Activated CD4-positive, alpha-beta memory T cell treated with anti-CD3 and anti-CD28 coated beads for 36 hours (primary cell): ENCODE measurements at regions not wholly inside any gene's neighbourhood (a gene's known extent, or its start where the extent isn't known, plus 50 kb on each side); places are given as distances from the start of the nearest gene placed in this dataset.

Experiments used
- CTCF ChIA-PET: fragments of 350-600 bp; sonication (Branson Sonifier 250); formaldehyde crosslinking; loops from one replicate; lab custom pipeline; 2021; ENCODE audit warnings: antibody characterized with exemption, inconsistent platforms; lab: Charles Lee
- POLR2A ChIA-PET: fragments of 350-600 bp; sonication (Branson Sonifier 250); formaldehyde crosslinking; loops from one replicate; lab custom pipeline; 2021; ENCODE audit warnings: antibody characterized with exemption; lab: Charles Lee
- DNase-seq: peaks from one replicate; pipeline ENCODE4 v3.0.0-alpha.2; 2020
- H3K27ac Mint-ChIP-seq: one replicate; pipeline ENCODE4 v1.8.0; 2021; ENCODE audit warnings: mixed read lengths
- H3K27me3 Mint-ChIP-seq: one replicate; pipeline ENCODE4 v1.8.0; 2021; ENCODE audit warnings: mixed read lengths
- H3K36me3 Mint-ChIP-seq: one replicate; pipeline ENCODE4 v1.8.0; 2021; ENCODE audit warnings: mixed read lengths
- H3K4me1 Mint-ChIP-seq: one replicate; pipeline ENCODE4 v1.8.0; 2021; ENCODE audit warnings: low read depth, mixed read lengths
- H3K4me3 Mint-ChIP-seq: one replicate; pipeline ENCODE4 v1.8.0; 2021; ENCODE audit warnings: mild to moderate bottlenecking, mixed read lengths
- H3K9me3 Mint-ChIP-seq: one replicate; pipeline ENCODE4 v1.8.0; 2021; ENCODE audit warnings: mixed read lengths
- intact Hi-C: fragments of 100-400 bp; cut with micrococcal nuclease; formaldehyde crosslinking; loops from one replicate; pipeline ENCODE4 v1.15.1; 2023

- intact Hi-C loops, result no loop called here
These were observed 272.7 kb upstream of the FAT4 start for GRCh38 chr4:125042041-125042440.

DNA sequence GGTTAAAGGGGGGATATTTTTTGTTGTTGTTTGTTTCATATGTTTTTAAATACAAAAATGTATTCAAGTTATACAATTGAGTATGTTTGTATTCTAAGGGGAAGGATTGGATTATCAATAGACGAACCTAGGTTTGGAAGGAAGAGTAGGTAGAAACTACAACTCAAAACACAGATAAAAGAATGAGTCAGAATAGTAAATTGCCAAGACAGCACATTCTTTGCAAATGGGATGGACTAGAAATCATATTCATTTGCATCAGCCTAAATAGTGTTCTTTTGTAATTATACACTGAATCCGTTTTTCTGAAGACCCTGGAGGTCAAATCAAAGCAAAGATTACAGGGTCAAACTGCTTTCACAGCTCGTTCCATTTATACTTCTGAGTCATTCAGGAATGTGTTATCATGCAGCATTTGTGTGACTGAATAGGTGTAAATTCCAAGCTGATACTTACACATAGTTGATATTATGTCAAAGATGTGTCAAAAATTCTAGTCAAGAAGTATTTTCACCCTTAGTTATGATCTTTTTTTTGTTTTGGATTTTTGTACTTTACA, 273.3 kb upstream of the FAT4 start:
- Mint-ChIP-seq H3K36me3 (no peaks in the 10 kb centered on the region), H3K9me3 (no peaks in the 10 kb centered on the region), H3K4me3 (no peak overlapping the region), H3K27me3 (no peaks in the 10 kb centered on the region), H3K4me1 (no peaks in the 10 kb centered on the region), H3K27ac (no peak overlapping the region)
- DNase-seq, result no peak
- CTCF ChIA-PET, result no interaction called here
- POLR2A ChIA-PET, result no interaction called here
- intact Hi-C loops, result no loop called here

More at GRCh38 chr4:125042041-125042440, 272.7 kb upstream of the FAT4 start:
- no peak for DNase-seq
- ChIA-PET CTCF (no interaction called here), POLR2A (no interaction called here)
- H3K9me3 Mint-ChIP-seq, result peaks cover 5% of the 10 kb centered on the region
- no peaks in the 10 kb centered on the region for H3K36me3 Mint-ChIP-seq
- H3K4me1 Mint-ChIP-seq, result no peaks in the 10 kb centered on the region
- no peaks in the 10 kb centered on the region for H3K27me3 Mint-ChIP-seq
- H3K4me3 Mint-ChIP-seq, result no peak overlapping the region
- H3K27ac Mint-ChIP-seq, result no peak overlapping the region

DNA sequence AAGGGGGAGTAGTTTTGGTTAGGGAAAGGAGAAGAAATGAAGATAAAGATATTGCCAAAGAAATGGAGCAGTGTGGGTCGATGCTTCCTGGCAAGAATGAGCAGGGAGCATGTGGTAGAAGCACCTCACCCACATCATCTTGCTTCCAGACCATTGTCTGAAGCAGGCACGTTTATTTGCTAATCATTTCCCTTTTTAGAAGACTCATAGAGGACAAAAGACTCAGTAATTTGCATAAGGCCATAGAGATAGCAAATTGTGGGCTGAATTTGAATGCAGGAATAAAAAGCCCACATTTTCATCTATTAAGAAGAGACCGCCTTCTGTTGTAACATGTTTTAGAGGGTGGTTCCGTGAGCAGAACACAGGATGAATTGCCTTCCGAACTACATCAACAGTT, 275.2 kb upstream of the FAT4 start:
- peaks cover 7% of the 10 kb centered on the region for H3K9me3 Mint-ChIP-seq
- no peaks in the 10 kb centered on the region for H3K36me3 Mint-ChIP-seq
- H3K4me3 Mint-ChIP-seq, result no peak overlapping the region
- ChIA-PET POLR2A (no interaction called here), CTCF (no interaction called here)
- DNase-seq, result no peak
- intact Hi-C loops, result no loop called here
- H3K27ac Mint-ChIP-seq, result no peak overlapping the region
- H3K27me3 Mint-ChIP-seq, result no peaks in the 10 kb centered on the region
- no peaks in the 10 kb centered on the region for H3K4me1 Mint-ChIP-seq

GRCh38 chr4:125022855-125023501, 291.8 kb upstream of the FAT4 start:
- Mint-ChIP-seq H3K27me3 (no peaks in the 10 kb centered on the region), H3K9me3 (peaks cover 9% of the 10 kb centered on the region), H3K36me3 (no peaks in the 10 kb centered on the region), H3K4me1 (no peaks in the 10 kb centered on the region), H3K4me3 (no peak overlapping the region), H3K27ac (no peak overlapping the region)
- POLR2A ChIA-PET, result no interaction called here
- DNase-seq, result no peak
- intact Hi-C loops, result no loop called here
- CTCF ChIA-PET, result no interaction called here

- Mint-ChIP-seq H3K27ac (no peak overlapping the region), H3K36me3 (no peaks in the 10 kb centered on the region), H3K9me3 (peaks cover 11% of the 10 kb centered on the region), H3K4me1 (no peaks in the 10 kb centered on the region), H3K4me3 (no peak overlapping the region), H3K27me3 (no peaks in the 10 kb centered on the region)
- CTCF ChIA-PET, result no interaction called here
- no peak for DNase-seq
- intact Hi-C loops, result no loop called here
- POLR2A ChIA-PET, result no interaction called here
These were observed 293.6 kb upstream of the FAT4 start for GRCh38 chr4:125021189-125021588.

- ChIA-PET CTCF (no interaction called here), POLR2A (no interaction called here)
- H3K9me3 Mint-ChIP-seq, result peaks cover 10% of the 10 kb centered on the region
- no peaks in the 10 kb centered on the region for H3K27me3 Mint-ChIP-seq
- no peaks in the 10 kb centered on the region for H3K36me3 Mint-ChIP-seq
- DNase-seq, result no peak
- no peak overlapping the region for H3K4me3 Mint-ChIP-seq
- H3K4me1 Mint-ChIP-seq, result no peaks in the 10 kb centered on the region
- intact Hi-C loops, result no loop called here
- H3K27ac Mint-ChIP-seq, result no peak overlapping the region
These were observed 294.4 kb upstream of the FAT4 start for GRCh38 chr4:125020089-125021034.

DNA sequence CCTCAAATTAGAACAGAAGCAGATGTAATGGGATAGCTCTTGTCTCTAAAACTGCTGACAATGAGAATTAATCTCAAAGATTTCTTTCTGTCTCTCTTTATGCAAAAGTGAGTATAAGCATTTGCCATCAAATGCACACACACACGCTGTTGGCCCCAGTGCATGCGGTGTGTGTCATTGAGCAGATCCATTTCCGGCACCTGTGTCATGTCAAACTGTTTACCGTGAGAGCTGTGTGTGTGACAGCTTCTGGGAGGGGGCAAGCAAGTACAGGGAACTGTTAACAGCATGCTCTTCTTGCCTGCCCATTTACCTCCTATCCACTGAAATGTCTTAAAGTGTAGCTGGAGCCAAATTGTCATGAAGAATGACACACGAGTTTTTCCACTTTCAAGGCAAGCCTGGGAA, 297.9 kb upstream of the FAT4 start:
- no peaks in the 10 kb centered on the region for H3K27me3 Mint-ChIP-seq
- no peak for DNase-seq
- no peak overlapping the region for H3K27ac Mint-ChIP-seq
- intact Hi-C loops, result no loop called here
- no peak overlapping the region for H3K4me3 Mint-ChIP-seq
- CTCF ChIA-PET, result no interaction called here
- H3K36me3 Mint-ChIP-seq, result no peaks in the 10 kb centered on the region
- H3K4me1 Mint-ChIP-seq, result no peaks in the 10 kb centered on the region
- peaks cover 10% of the 10 kb centered on the region for H3K9me3 Mint-ChIP-seq
- POLR2A ChIA-PET, result no interaction called here

DNA sequence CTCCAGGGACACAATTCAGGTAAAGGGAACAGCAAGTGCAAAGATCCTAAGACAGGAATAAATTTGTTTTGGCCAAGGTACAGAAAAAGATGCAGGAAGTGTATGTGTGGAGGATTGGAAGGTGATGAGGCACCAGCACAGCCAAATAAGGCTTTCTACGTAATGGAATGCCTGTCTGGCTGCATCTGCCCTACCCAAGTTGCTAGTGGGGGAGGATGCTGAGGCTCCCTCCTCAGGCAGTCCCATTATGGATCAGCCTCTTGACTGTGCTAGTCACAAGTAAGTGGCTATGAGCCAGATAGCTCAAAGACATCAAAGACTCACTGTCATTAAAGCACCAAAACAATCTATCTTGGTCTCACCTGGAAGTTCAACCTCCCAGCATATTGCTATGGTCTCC, 300.9 kb upstream of the FAT4 start:
- no peak for DNase-seq
- ChIA-PET POLR2A (no interaction called here), CTCF (no interaction called here)
- intact Hi-C loops, result no loop called here
- H3K4me1 Mint-ChIP-seq, result no peaks in the 10 kb centered on the region
- H3K27ac Mint-ChIP-seq, result no peak overlapping the region
- peaks cover 5% of the 10 kb centered on the region for H3K9me3 Mint-ChIP-seq
- H3K36me3 Mint-ChIP-seq, result no peaks in the 10 kb centered on the region
- H3K4me3 Mint-ChIP-seq, result no peak overlapping the region
- H3K27me3 Mint-ChIP-seq, result no peaks in the 10 kb centered on the region

DNA sequence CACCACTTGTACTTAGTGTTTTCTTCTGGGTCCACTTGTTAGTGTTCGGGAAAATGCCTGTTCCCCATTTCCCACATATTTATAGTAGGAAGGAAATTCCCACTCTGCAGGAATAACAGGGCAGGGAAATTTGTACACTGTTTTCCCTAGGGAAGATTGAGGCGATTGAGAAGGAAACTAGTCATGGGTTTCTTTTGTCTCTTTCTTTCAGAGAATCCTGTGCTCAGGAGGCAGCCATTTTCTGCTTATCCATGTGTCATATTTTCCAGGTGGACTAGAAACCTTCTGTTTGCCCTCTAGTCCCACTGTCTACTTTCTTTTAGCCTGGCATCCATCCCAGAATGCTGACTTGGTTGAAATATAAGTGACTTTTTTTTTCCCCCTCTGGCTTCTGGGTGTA, 299.1 kb upstream of the ANKRD50 start:
- Mint-ChIP-seq H3K4me3 (no peak overlapping the region), H3K36me3 (no peaks in the 10 kb centered on the region), H3K9me3 (peaks cover 4% of the 10 kb centered on the region), H3K27ac (no peak overlapping the region), H3K4me1 (no peaks in the 10 kb centered on the region), H3K27me3 (no peaks in the 10 kb centered on the region)
- intact Hi-C loops, result no loop called here
- ChIA-PET POLR2A (no interaction called here), CTCF (no interaction called here)
- no peak for DNase-seq

DNA sequence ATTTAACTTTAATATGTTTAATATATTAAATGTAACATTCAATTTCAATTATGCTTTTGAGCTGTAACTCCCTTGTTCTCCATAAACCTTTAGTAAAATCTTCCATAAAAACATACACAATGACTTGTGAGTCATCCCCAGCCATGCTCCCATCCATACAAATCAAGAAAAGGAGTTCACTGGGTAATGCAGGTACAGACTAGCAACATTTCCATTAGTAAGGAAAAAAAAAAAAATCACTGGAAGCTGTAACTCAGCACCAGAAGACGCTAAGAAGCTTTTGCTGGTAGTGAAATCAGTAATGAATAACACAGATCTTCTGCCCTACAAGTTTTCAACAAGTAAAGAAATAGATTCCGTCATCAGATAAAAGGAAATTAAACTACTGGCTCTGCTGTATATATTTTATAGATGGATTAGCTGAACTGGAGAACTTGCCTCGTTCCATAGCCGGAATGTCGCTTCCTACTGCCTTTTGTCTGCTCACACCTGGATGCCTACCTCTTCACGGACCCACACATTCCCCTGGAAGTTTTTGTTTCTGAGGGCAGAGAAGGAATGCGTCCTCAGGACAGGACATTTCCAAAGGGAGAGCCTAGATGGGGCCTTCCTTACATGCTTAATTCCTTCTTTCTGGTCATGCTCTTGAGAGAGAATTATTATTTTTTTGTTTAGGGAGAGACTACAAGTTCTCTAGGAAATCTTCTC, 298.4 kb upstream of the ANKRD50 start:
- intact Hi-C loops, result no loop called here
- H3K4me3 Mint-ChIP-seq, result no peak overlapping the region
- CTCF ChIA-PET, result interaction anchor here (0.7 kb wide), 1 partner anchor 303 kb away, joined by 3 read pairs; no protein-coding TSS in a partner anchor

GRCh38 chr4:125008676-125009075, 296.1 kb upstream of the ANKRD50 start:
- Mint-ChIP-seq H3K9me3 (peaks cover 7% of the 10 kb centered on the region), H3K4me1 (no peaks in the 10 kb centered on the region), H3K27ac (no peak overlapping the region), H3K36me3 (no peaks in the 10 kb centered on the region), H3K27me3 (no peaks in the 10 kb centered on the region), H3K4me3 (no peak overlapping the region)
- intact Hi-C loops, result no loop called here
- ChIA-PET CTCF (no interaction called here), POLR2A (no interaction called here)
- no peak for DNase-seq

More for the DNA sequence above, 298.4 kb upstream of the ANKRD50 start:
- Mint-ChIP-seq H3K36me3 (no peaks in the 10 kb centered on the region), H3K27ac (no peak overlapping the region), H3K9me3 (peaks cover 5% of the 10 kb centered on the region), H3K4me1 (no peaks in the 10 kb centered on the region), H3K27me3 (no peaks in the 10 kb centered on the region)
- POLR2A ChIA-PET, result no interaction called here
- DNase-seq, result no peak

DNA sequence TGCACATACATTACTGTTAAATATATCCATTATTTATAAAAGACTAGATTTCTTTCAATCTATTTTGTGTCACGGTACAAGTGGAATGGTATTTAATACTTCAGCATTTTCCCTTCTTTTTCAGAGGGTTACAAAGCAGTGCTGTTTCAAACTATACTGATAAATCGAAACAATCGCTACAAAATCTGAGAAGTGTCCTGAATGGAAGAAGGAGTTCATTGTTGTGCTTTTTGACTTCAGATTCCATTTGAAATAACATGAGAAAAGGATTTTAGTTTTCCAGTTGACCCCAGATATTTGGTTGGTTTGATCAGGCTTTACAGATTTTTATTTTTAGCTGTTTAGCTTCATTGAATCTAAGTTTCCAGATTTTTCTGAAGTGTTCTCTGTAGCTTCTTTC, 292.1 kb upstream of the ANKRD50 start:
- ChIA-PET POLR2A (no interaction called here), CTCF (no interaction called here)
- Mint-ChIP-seq H3K27me3 (no peaks in the 10 kb centered on the region), H3K4me3 (no peak overlapping the region), H3K4me1 (no peaks in the 10 kb centered on the region), H3K36me3 (no peaks in the 10 kb centered on the region), H3K9me3 (peaks cover 7% of the 10 kb centered on the region), H3K27ac (no peak overlapping the region)
- no peak for DNase-seq
- intact Hi-C loops, result no loop called here
